Islet precursor cell (in vitro differentiated cells): ENCODE measurements at regions not wholly inside any gene's neighbourhood (a gene's known extent, or its start where the extent isn't known, plus 50 kb on each side); places are given as distances from the start of the nearest gene placed in this dataset.

Source experiments
- DNase-seq: peaks from one replicate; pipeline ENCODE4 v3.0.0-alpha.2; 2018

- no peak for DNase-seq
These were observed 202.2 kb upstream of the PIK3C3 start for GRCh38 chr18:41752826-41753225.

- no peak for DNase-seq
These were observed 203.4 kb upstream of the PIK3C3 start for GRCh38 chr18:41751652-41752051.

GRCh38 chr18:41751161-41751560, 203.9 kb upstream of the PIK3C3 start:
- DNase-seq: no peak

GRCh38 chr18:41747723-41748242, 207.3 kb upstream of the PIK3C3 start:
- no peak for DNase-seq

- DNase-seq: peak; percentile 79
These were observed 209.6 kb upstream of the PIK3C3 start for GRCh38 chr18:41745166-41746049.

GRCh38 chr18:41744421-41745030, 210.5 kb upstream of the PIK3C3 start:
- DNase-seq: no peak

GRCh38 chr18:41737218-41737617, 217.8 kb upstream of the PIK3C3 start:
- DNase-seq: no peak

GRCh38 chr18:41734917-41735316, 220.1 kb upstream of the PIK3C3 start:
- no peak for DNase-seq

GRCh38 chr18:41732356-41732755, 222.7 kb upstream of the PIK3C3 start:
- DNase-seq: no peak

- no peak for DNase-seq
These were observed 223.2 kb upstream of the PIK3C3 start for GRCh38 chr18:41731884-41732283.

GRCh38 chr18:41724195-41724594, 230.8 kb upstream of the PIK3C3 start:
- DNase-seq: no peak

- DNase-seq: peak; percentile 74
These were observed 233.8 kb upstream of the PIK3C3 start for GRCh38 chr18:41721103-41721790.

- no peak for DNase-seq
These were observed 234.8 kb upstream of the PIK3C3 start for GRCh38 chr18:41720226-41720625.

- DNase-seq: no peak
These were observed 235.2 kb upstream of the PIK3C3 start for GRCh38 chr18:41719808-41720207.

GRCh38 chr18:41714872-41715271, 240.2 kb upstream of the PIK3C3 start:
- DNase-seq: no peak

GRCh38 chr18:41713969-41714825, 240.8 kb upstream of the PIK3C3 start:
- DNase-seq: no peak

- no peak for DNase-seq
These were observed 248.7 kb upstream of the PIK3C3 start for GRCh38 chr18:41706301-41706700.

- peak; percentile 55 for DNase-seq
These were observed 251.1 kb upstream of the PIK3C3 start for GRCh38 chr18:41703744-41704530.

- DNase-seq: no peak
These were observed 254.6 kb upstream of the PIK3C3 start for GRCh38 chr18:41700416-41700815.

- DNase-seq: no peak
These were observed 259.6 kb upstream of the PIK3C3 start for GRCh38 chr18:41695441-41695840.

GRCh38 chr18:41693008-41693407, 262.0 kb upstream of the PIK3C3 start:
- DNase-seq: no peak
